ENCODE measurements at regions not wholly inside any gene's neighbourhood (a gene's known extent, or its start where the extent isn't known, plus 50 kb on each side); places are given as distances from the start of the nearest gene placed in this dataset.

- Histone ChIP-seq H3K9me3 (no peaks in the 10 kb centered on the region), H3K27me3 (no peaks in the 10 kb centered on the region), H3K4me3 (no peak overlapping the region), H3K27ac (peak overlapping the region in 1 of 2 donors; percentile 14), H3K36me3 (ENCODE audit: low read depth, missing control alignments) (no peaks in the 10 kb centered on the region), H3K4me1 (no peaks in the 10 kb centered on the region)
- WGBS, 2 donors, result 77 to 80% methylated on average over 3 of the region's 3 CpGs
- DNase-seq, result no peak
- TF ChIP-seq, protein P1, sequence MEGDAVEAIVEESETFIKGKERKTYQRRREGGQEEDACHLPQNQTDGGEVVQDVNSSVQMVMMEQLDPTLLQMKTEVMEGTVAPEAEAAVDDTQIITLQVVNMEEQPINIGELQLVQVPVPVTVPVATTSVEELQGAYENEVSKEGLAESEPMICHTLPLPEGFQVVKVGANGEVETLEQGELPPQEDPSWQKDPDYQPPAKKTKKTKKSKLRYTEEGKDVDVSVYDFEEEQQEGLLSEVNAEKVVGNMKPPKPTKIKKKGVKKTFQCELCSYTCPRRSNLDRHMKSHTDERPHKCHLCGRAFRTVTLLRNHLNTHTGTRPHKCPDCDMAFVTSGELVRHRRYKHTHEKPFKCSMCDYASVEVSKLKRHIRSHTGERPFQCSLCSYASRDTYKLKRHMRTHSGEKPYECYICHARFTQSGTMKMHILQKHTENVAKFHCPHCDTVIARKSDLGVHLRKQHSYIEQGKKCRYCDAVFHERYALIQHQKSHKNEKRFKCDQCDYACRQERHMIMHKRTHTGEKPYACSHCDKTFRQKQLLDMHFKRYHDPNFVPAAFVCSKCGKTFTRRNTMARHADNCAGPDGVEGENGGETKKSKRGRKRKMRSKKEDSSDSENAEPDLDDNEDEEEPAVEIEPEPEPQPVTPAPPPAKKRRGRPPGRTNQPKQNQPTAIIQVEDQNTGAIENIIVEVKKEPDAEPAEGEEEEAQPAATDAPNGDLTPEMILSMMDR (IDR thresholded peaks at IDR 0.05), result no peak
- TF ChIP-seq POLR2A (IDR thresholded peaks at IDR 0.05), result no peak
- intact Hi-C loops (cut with DNase I; ENCODE audit: low total_unique reads), result no loop called here
Observed at GRCh38 chrX:55142206-55142918, 53.5 kb downstream of the PAGE2 start.

- no peaks in the 10 kb centered on the region for H3K4me1 ChIP-seq
- TF ChIP-seq POLR2A (IDR thresholded peaks at IDR 0.05), result no peak
- TF ChIP-seq, protein P1 (IDR thresholded peaks at IDR 0.05), result no peak
- no peak overlapping the region for H3K27ac ChIP-seq
- no peak overlapping the region for H3K4me3 ChIP-seq
- WGBS, 2 donors, result 70 to 71% methylated on average over 6 of the region's 6 CpGs
- H3K9me3 ChIP-seq, result no peaks in the 10 kb centered on the region
- intact Hi-C loops (cut with DNase I; ENCODE audit: low total_unique reads), result no loop called here
- H3K36me3 ChIP-seq (ENCODE audit: low read depth, missing control alignments), result no peaks in the 10 kb centered on the region
- H3K27me3 ChIP-seq, result no peaks in the 10 kb centered on the region
- DNase-seq, result no peak
Observed at GRCh38 chrX:55142919-55143310, 54.1 kb downstream of the PAGE2 start.

- no peak for DNase-seq
- intact Hi-C loops (cut with DNase I; ENCODE audit: low total_unique reads), result no loop called here
- Histone ChIP-seq H3K9me3 (no peaks in the 10 kb centered on the region), H3K27me3 (no peaks in the 10 kb centered on the region), H3K27ac (no peak overlapping the region), H3K36me3 (ENCODE audit: low read depth, missing control alignments) (no peaks in the 10 kb centered on the region), H3K4me3 (no peak overlapping the region), H3K4me1 (no peaks in the 10 kb centered on the region)
- 68 to 85% methylated on average over 2 of the region's 2 CpGs for WGBS, 2 donors
- TF ChIP-seq, protein P1 (IDR thresholded peaks at IDR 0.05), result no peak
- TF ChIP-seq POLR2A (IDR thresholded peaks at IDR 0.05), result no peak
Observed at GRCh38 chrX:55143621-55144020, 54.8 kb downstream of the PAGE2 start.

DNA sequence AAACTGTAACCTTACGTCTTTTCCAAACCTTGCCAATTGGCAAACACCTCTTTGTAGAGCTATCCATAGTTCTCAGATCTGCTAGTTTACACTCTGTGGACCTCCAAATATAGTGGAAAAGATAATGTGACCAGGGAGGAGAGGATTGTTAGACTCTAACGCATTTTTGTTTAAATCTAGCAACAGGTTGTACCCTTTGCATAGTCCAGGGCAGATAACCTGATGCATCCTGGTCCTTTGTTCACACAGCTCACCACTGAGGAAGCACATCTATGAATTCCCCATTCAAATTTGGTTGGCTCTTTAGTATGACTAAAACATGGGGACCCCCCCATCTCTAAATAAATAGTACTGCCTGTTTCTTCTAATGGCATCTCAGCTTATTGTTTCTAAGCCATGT is 55.9 kb downstream of the PAGE2 start:
- Histone ChIP-seq H3K36me3 (ENCODE audit: low read depth, missing control alignments) (no peaks in the 10 kb centered on the region), H3K4me1 (no peaks in the 10 kb centered on the region), H3K4me3 (no peak overlapping the region), H3K27ac (no peak overlapping the region), H3K27me3 (no peaks in the 10 kb centered on the region), H3K9me3 (no peaks in the 10 kb centered on the region)
- WGBS, 2 donors, result 65 to 74% methylated on average over 2 of the region's 2 CpGs
- no peak for DNase-seq
- no peak for TF ChIP-seq POLR2A (IDR thresholded peaks at IDR 0.05)
- TF ChIP-seq, protein P1 (IDR thresholded peaks at IDR 0.05), result no peak
- intact Hi-C loops (cut with DNase I; ENCODE audit: low total_unique reads), result no loop called here

DNA sequence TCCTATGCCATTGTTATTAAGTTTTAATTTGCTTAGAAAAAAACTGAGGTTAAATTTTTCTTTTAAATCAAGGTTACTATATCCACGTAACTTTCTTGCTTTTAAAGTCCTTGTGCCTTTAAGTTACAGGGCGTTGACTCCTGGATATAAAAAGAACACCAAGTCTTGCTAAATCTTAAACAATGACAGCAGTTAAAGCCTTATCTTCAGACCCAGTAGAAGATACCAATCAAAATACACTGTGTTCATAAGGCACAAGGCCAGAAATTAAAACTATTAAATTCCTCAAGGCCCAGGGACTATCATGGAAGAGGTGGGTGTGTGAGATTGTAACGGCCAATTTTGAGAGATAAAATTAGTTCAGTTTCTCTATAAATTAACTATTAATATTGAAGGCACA is 60.4 kb downstream of the PAGE2 start:
- Histone ChIP-seq H3K9me3 (no peaks in the 10 kb centered on the region), H3K4me3 (no peak overlapping the region), H3K27me3 (no peaks in the 10 kb centered on the region), H3K4me1 (no peaks in the 10 kb centered on the region), H3K27ac (no peak overlapping the region), H3K36me3 (ENCODE audit: low read depth, missing control alignments) (no peaks in the 10 kb centered on the region)
- DNase-seq, result no peak
- TF ChIP-seq, protein P1 (IDR thresholded peaks at IDR 0.05), result no peak
- TF ChIP-seq POLR2A (IDR thresholded peaks at IDR 0.05), result no peak
- WGBS, 2 donors, result 27 to 44% methylated on average over 3 of the region's 3 CpGs
- intact Hi-C loops (cut with DNase I; ENCODE audit: low total_unique reads), result no loop called here

Measured in testis (tissue), 2 donors.